Osteocyte (in vitro differentiated cells): ENCODE measurements at regions not wholly inside any gene's neighbourhood (a gene's known extent, or its start where the extent isn't known, plus 50 kb on each side); places are given as distances from the start of the nearest gene placed in this dataset.

Experiments used
- DNase-seq: peaks from one replicate; pipeline ENCODE4 v3.0.0; 2021; ENCODE audit warnings: mixed read lengths; ENCODE audit not compliant: unreplicated experiment; ENCODE audit errors: extremely low spot score
- H3K27ac Mint-ChIP-seq: one replicate; pipeline ENCODE4 v1.8.0; 2021; ENCODE audit warnings: mild to moderate bottlenecking, mixed read lengths; ENCODE audit not compliant: unreplicated experiment
- H3K27me3 Mint-ChIP-seq: one replicate; pipeline ENCODE4 v1.8.0; 2021; ENCODE audit warnings: mixed read lengths; ENCODE audit not compliant: unreplicated experiment
- H3K36me3 Mint-ChIP-seq: one replicate; pipeline ENCODE4 v1.8.0; 2021; ENCODE audit warnings: mixed read lengths; ENCODE audit not compliant: unreplicated experiment
- H3K4me1 Mint-ChIP-seq: one replicate; pipeline ENCODE4 v1.8.0; 2021; ENCODE audit warnings: mixed read lengths; ENCODE audit not compliant: unreplicated experiment
- H3K4me3 Mint-ChIP-seq: one replicate; pipeline ENCODE4 v1.8.0; 2021; ENCODE audit warnings: mild to moderate bottlenecking, moderate library complexity, mixed read lengths; ENCODE audit not compliant: unreplicated experiment
- H3K9me3 Mint-ChIP-seq: one replicate; pipeline ENCODE4 v1.8.0; 2021; ENCODE audit warnings: mixed read lengths; ENCODE audit not compliant: unreplicated experiment
- TF ChIP-seq, protein P1 (sequence below): fragments of 200-600 bp; sonication (generic); IDR thresholded peaks from 2 replicates; pipeline ENCODE4 v1.5.0; 2021; ENCODE audit warnings: antibody characterized with exemption, mild to moderate bottlenecking, moderate library complexity

DNA sequence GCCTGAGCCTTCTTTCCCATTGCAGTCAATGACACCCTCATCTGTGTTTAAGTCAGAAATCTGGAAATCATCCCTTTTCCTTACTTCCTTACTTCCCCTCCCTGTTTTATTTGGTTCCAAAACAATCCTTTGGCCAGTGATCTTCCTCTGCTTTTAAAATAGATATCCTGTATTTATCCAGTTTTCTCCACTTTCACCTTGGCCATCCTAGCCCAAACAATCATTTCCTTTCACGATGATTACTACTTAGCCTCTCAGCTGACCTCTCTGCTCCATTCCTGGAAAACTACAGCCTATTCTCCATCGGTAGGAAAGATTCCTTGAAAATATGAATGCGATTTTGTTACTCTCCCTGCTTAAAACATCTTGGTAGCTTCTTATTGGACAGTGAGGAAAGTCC, 565.4 kb downstream of the TLR4 start:
- H3K4me3 Mint-ChIP-seq, result no peak overlapping the region
- no peak overlapping the region for H3K27ac Mint-ChIP-seq
- no peak for DNase-seq
- no peaks in the 10 kb centered on the region for H3K9me3 Mint-ChIP-seq
- H3K4me1 Mint-ChIP-seq, result no peaks in the 10 kb centered on the region
- H3K27me3 Mint-ChIP-seq, result no peaks in the 10 kb centered on the region
- TF ChIP-seq, protein P1, sequence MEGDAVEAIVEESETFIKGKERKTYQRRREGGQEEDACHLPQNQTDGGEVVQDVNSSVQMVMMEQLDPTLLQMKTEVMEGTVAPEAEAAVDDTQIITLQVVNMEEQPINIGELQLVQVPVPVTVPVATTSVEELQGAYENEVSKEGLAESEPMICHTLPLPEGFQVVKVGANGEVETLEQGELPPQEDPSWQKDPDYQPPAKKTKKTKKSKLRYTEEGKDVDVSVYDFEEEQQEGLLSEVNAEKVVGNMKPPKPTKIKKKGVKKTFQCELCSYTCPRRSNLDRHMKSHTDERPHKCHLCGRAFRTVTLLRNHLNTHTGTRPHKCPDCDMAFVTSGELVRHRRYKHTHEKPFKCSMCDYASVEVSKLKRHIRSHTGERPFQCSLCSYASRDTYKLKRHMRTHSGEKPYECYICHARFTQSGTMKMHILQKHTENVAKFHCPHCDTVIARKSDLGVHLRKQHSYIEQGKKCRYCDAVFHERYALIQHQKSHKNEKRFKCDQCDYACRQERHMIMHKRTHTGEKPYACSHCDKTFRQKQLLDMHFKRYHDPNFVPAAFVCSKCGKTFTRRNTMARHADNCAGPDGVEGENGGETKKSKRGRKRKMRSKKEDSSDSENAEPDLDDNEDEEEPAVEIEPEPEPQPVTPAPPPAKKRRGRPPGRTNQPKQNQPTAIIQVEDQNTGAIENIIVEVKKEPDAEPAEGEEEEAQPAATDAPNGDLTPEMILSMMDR, result no peak
- H3K36me3 Mint-ChIP-seq, result no peaks in the 10 kb centered on the region

DNA sequence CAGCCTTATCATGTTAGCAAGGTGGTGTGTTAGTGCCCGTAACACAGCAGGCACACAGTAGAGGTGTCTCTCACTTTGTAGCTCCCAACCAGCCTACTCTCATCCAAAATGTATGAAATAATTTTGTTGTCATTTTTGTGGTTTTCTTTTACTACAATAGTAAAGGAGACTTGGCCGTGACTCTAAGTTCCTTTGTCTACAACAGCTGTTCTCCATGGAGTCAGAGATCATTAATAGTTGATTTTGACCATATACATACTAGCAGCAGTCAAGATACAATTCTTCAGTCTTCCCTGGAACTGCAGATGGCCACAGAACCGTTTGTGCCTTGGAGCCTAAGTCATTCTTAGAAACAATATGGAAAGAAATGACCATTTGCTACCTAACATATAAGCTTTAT, 567.1 kb downstream of the TLR4 start:
- Mint-ChIP-seq H3K27me3 (no peaks in the 10 kb centered on the region), H3K9me3 (no peaks in the 10 kb centered on the region), H3K36me3 (no peaks in the 10 kb centered on the region), H3K4me3 (no peak overlapping the region), H3K27ac (no peak overlapping the region), H3K4me1 (no peaks in the 10 kb centered on the region)
- TF ChIP-seq, protein P1, result no peak
- DNase-seq, result no peak

DNA sequence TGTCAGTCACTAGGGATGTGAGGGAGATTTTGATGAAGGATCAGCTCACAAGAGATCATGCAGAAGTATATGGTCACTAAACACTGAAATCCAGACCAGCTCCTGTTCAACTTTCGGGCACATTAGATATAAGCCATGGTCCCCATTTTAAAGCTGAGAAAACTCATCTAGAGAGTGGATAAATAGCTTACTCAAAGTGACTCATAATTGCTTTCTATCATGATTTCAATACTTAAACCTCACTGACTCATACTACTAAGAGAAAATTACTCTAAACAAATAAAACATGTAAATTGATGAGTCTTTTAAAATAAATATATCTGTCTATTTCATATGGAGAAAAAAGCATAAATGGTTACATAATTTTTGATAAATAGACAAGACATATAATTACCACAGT, 567.7 kb downstream of the TLR4 start:
- Mint-ChIP-seq H3K4me3 (no peak overlapping the region), H3K9me3 (no peaks in the 10 kb centered on the region), H3K4me1 (no peaks in the 10 kb centered on the region), H3K27ac (no peak overlapping the region), H3K36me3 (no peaks in the 10 kb centered on the region), H3K27me3 (no peaks in the 10 kb centered on the region)
- no peak for DNase-seq
- TF ChIP-seq, protein P1, result no peak

DNA sequence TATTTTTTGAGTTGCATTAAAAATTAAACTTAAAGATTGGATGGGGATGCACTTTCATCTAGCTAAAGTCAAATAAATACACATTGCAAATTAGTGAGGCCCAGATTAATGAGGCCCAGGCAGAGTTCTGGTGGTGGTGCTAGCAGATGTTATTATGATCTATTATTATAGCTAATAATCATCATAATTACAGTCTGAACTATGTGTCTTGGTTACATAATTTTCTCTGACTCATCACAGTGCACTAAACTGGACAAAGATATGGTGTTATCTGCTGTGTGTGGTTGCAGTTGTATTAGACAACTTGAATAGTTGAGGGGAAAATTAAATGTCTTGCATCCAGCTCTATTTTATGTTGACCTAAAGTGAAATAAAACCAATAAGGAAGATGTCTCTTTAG, 568.8 kb downstream of the TLR4 start:
- Mint-ChIP-seq H3K27me3 (no peaks in the 10 kb centered on the region), H3K36me3 (no peaks in the 10 kb centered on the region), H3K27ac (no peak overlapping the region), H3K4me1 (no peaks in the 10 kb centered on the region), H3K4me3 (no peak overlapping the region), H3K9me3 (peaks cover 8% of the 10 kb centered on the region)
- TF ChIP-seq, protein P1, result no peak
- no peak for DNase-seq

DNA sequence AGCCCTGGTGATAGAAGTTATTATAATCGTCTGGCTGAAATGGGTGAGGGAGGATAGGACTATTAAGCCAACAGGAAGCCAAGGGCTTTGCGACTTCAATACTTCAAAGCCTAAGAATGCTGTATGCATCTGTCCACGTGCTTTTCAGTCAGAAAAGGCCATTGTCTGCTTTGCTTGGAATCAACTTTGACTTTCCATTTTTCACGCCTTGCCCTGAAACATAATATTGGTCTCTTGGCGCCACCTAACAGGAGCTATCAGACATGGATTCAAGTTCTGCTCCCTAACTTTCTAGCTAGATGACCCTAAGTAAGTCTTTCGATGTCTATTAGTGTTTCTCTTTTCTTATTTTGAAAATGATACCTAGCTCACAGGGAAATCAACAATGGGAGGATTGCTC, 572.6 kb downstream of the TLR4 start:
- Mint-ChIP-seq H3K4me1 (no peaks in the 10 kb centered on the region), H3K9me3 (peaks cover 8% of the 10 kb centered on the region), H3K4me3 (no peak overlapping the region), H3K36me3 (no peaks in the 10 kb centered on the region), H3K27me3 (no peaks in the 10 kb centered on the region), H3K27ac (no peak overlapping the region)
- no peak for DNase-seq
- TF ChIP-seq, protein P1, result no peak
